NB4 (cell line): ENCODE measurements at regions not wholly inside any gene's neighbourhood (a gene's known extent, or its start where the extent isn't known, plus 50 kb on each side); places are given as distances from the start of the nearest gene placed in this dataset.
"Not testable (repeated sequence)": the region's sequence is repeated elsewhere in the genome, so short reads cannot be mapped to it uniquely, and the experiment has no call there.

Source experiments
- CTCF ChIP-seq: IDR thresholded peaks from one replicate; pipeline ENCODE4 v1.5.1; 2012; ENCODE audit warnings: low read depth, low read length
- MAX ChIP-seq: IDR thresholded peaks from 2 replicates; pipeline ENCODE4 v1.6.1; 2011; ENCODE audit warnings: low read depth, low read length

GRCh38 chr1:120655394-120655793, 68.4 kb upstream of the NBPF26 start:
- not testable (repeated sequence) for TF ChIP-seq MAX, CTCF
